Smooth muscle cell (in vitro differentiated cells): ENCODE measurements at regions not wholly inside any gene's neighbourhood (a gene's known extent, or its start where the extent isn't known, plus 50 kb on each side); places are given as distances from the start of the nearest gene placed in this dataset.

Source experiments
- DNase-seq: peaks from one replicate; lab custom pipeline; 2025; ENCODE audit not compliant: unreplicated experiment; lab: John Stamatoyannopoulos, UW
- H2AFZ ChIP-seq: fragments of 200-600 bp; sonication (generic); 2 replicates; pipeline ENCODE4 v1.6.0; 2016; ENCODE audit warnings: antibody characterized with exemption, low read depth, mild to moderate bottlenecking
- H3F3A ChIP-seq: fragments of 200-600 bp; sonication (generic); 2 replicates; pipeline ENCODE4 v1.6.0; 2017; ENCODE audit warnings: antibody characterized with exemption, low read depth
- H3K27ac ChIP-seq: fragments of 200-600 bp; sonication (generic); 2 replicates; pipeline ENCODE4 v1.5.1; 2016; ENCODE audit warnings: low read depth, mild to moderate bottlenecking
- H3K27me3 ChIP-seq: fragments of 200-600 bp; sonication (generic); 2 replicates; pipeline ENCODE4 v1.6.1; 2016; ENCODE audit warnings: low read depth, mild to moderate bottlenecking
- H3K36me3 ChIP-seq: fragments of 200-600 bp; sonication (generic); 2 replicates; pipeline ENCODE4 v1.5.1; 2016; ENCODE audit warnings: low read depth
- H3K4me1 ChIP-seq: fragments of 200-600 bp; sonication (generic); 2 replicates; pipeline ENCODE4 v1.5.1; 2016; ENCODE audit warnings: low read depth
- H3K4me2 ChIP-seq: fragments of 200-600 bp; sonication (generic); 2 replicates; pipeline ENCODE4 v1.6.0; 2016; ENCODE audit warnings: mild to moderate bottlenecking
- H3K4me3 ChIP-seq: fragments of 200-600 bp; sonication (generic); 2 replicates; pipeline ENCODE4 v1.5.1; 2016; ENCODE audit warnings: mild to moderate bottlenecking
- H3K79me2 ChIP-seq: fragments of 200-600 bp; sonication (generic); 2 replicates; pipeline ENCODE4 v1.6.0; 2016; ENCODE audit warnings: low read depth, mild to moderate bottlenecking
- H3K9ac ChIP-seq: fragments of 200-600 bp; sonication (generic); 2 replicates; pipeline ENCODE4 v1.6.0; 2016; ENCODE audit warnings: low read depth
- H3K9me3 ChIP-seq: fragments of 200-600 bp; sonication (generic); replicated peaks from 2 replicates; pipeline ENCODE4 v1.5.1; 2016; ENCODE audit warnings: low read depth
- H4K20me1 ChIP-seq: fragments of 200-600 bp; sonication (generic); 2 replicates; pipeline ENCODE4 v1.6.0; 2016; ENCODE audit warnings: low read depth
- WGBS: methylation state at CpG from one replicate; pipeline ENCODE4 v1.1.7; 2016; ENCODE audit warnings: low lambda C conversion rate; 5-methylcytosine and 5-hydroxymethylcytosine counted together
- TF ChIP-seq, protein P1 (sequence below): fragments of 200-600 bp; sonication (generic); IDR thresholded peaks from 2 replicates; pipeline ENCODE4 v1.5.1; 2017; ENCODE audit warnings: borderline replicate concordance, mild to moderate bottlenecking, antibody characterized with exemption; ENCODE audit not compliant: insufficient read depth, poor library complexity, severe bottlenecking

DNA sequence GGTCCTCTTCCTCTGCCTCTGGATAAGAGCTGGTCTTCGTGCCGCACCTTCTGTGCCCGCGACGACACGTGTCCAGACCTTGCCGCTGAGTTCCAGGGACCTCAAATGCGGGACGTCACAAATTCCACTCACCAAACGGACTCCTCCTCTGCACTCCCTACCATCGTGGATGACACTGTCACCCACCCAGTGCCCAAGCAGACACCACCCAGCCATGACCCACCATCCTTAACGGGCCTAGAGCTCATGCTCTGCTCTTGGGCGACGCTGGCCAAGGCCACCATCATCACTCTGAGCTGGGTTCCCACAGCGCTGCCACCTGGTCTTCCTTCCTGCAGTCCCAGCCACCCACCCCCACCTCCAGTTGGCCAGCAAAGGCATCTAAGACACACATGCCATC lies 96.4 kb upstream of the RPL38 start:
- no peaks in the 10 kb centered on the region for H4K20me1 ChIP-seq
- H2AFZ ChIP-seq: no peak overlapping the region
- H3K36me3 ChIP-seq: no peaks in the 10 kb centered on the region
- no peak overlapping the region for H3K4me3 ChIP-seq
- H3F3A ChIP-seq: no peaks in the 10 kb centered on the region
- no peak overlapping the region for H3K27ac ChIP-seq
- H3K27me3 ChIP-seq: peaks cover 38% of the 10 kb centered on the region
- no peaks in the 10 kb centered on the region for H3K9me3 ChIP-seq
- no peak overlapping the region for H3K4me2 ChIP-seq
- H3K79me2 ChIP-seq: no peaks in the 10 kb centered on the region
- no peak overlapping the region for H3K9ac ChIP-seq
- 92% methylated on average over 15 of the region's 15 CpGs for whole genome bisulfite sequencing
- TF ChIP-seq, protein P1, sequence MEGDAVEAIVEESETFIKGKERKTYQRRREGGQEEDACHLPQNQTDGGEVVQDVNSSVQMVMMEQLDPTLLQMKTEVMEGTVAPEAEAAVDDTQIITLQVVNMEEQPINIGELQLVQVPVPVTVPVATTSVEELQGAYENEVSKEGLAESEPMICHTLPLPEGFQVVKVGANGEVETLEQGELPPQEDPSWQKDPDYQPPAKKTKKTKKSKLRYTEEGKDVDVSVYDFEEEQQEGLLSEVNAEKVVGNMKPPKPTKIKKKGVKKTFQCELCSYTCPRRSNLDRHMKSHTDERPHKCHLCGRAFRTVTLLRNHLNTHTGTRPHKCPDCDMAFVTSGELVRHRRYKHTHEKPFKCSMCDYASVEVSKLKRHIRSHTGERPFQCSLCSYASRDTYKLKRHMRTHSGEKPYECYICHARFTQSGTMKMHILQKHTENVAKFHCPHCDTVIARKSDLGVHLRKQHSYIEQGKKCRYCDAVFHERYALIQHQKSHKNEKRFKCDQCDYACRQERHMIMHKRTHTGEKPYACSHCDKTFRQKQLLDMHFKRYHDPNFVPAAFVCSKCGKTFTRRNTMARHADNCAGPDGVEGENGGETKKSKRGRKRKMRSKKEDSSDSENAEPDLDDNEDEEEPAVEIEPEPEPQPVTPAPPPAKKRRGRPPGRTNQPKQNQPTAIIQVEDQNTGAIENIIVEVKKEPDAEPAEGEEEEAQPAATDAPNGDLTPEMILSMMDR: no peak
- H3K4me1 ChIP-seq: peaks cover 4% of the 10 kb centered on the region
- DNase-seq: no peak

DNA sequence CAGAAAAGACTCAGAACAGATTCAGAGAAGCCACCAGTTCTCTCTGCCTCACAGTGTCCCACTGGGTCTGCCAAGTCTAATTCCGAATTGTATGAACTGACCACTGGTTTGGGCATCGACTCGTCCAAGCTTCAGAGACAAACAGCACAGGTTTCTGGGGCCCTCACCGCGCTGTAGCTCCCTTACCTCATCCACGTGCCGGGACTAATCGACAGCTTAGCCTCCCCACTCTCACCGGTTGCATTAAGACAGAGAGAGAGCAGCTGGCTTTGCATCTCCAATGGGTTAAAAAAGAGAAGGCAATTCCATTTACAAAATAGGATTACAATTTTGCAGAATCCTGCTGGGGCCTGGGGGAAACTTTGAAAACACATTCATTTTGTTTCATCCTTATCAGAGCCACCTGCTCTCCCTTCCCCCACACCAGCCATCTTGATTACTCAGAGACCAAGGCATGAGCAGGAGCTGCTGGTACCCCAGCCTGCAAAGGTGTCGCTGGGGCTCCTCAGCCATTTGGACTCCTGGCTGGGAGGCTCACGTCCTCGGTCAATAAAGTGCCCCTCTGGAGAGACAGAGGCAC lies 95.3 kb upstream of the RPL38 start:
- peaks cover 27% of the 10 kb centered on the region for H3K27me3 ChIP-seq
- H3K79me2 ChIP-seq: no peaks in the 10 kb centered on the region
- no peak overlapping the region for H3K27ac ChIP-seq
- no peaks in the 10 kb centered on the region for H3K36me3 ChIP-seq
- H4K20me1 ChIP-seq: no peaks in the 10 kb centered on the region
- 84% methylated on average over 12 of the region's 12 CpGs for WGBS
- no peaks in the 10 kb centered on the region for H3K9me3 ChIP-seq
- no peak overlapping the region for H2AFZ ChIP-seq
- H3K4me1 ChIP-seq: peaks cover 4% of the 10 kb centered on the region
- no peak overlapping the region for H3K9ac ChIP-seq
- no peaks in the 10 kb centered on the region for H3F3A ChIP-seq
- no peak overlapping the region for H3K4me3 ChIP-seq
- H3K4me2 ChIP-seq: no peak overlapping the region
- TF ChIP-seq, protein P1: no peak
- no peak for DNase-seq

DNA sequence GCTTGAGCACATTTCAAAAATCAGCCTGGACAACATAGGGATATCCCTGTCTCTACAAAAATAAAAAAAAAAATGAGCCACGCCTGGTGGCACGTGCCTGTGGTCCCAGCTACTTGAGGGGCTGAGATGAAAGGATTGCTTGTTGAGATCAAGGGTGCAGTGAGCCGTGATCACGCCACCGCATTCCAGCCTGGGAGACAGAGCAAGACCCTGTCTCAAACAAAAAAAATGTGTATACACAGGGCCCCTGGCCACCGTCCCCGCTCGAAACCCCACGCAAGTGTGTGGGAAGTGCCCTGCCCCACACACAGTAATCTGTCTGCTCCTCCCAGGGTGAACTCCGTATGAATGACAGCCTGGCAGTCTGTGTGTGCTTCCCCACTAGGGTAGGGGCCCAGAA lies 93.0 kb upstream of the RPL38 start:
- Histone ChIP-seq H2AFZ (no peak overlapping the region), H3K27me3 (peaks cover 19% of the 10 kb centered on the region), H3K4me1 (peaks cover 4% of the 10 kb centered on the region), H4K20me1 (no peaks in the 10 kb centered on the region), H3K4me2 (no peak overlapping the region), H3K4me3 (no peak overlapping the region), H3F3A (no peaks in the 10 kb centered on the region), H3K27ac (no peak overlapping the region), H3K9me3 (no peaks in the 10 kb centered on the region), H3K36me3 (no peaks in the 10 kb centered on the region), H3K79me2 (no peaks in the 10 kb centered on the region), H3K9ac (no peak overlapping the region)
- DNase-seq: no peak
- 76% methylated on average over 10 of the region's 10 CpGs for WGBS
- TF ChIP-seq, protein P1: no peak

DNA sequence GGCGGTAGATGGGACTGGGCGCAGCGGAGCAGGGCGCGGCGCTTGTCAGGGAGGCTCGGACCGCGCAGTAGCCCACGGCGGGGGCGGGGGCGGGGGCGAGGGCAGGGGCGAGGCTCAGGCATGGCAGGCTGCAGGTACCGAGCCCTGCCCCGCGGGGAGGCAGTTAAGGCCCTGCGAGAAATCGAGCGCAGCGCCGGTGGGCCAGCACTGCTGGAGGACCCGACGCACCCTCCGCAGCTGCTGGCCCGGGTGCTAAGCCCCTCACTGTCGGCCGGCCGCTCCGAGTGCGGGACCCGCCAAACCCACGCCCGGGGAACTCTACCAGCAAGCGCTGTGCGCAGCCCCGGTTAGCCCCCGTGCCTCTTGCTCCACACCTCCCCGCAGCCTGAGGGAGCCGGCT lies 90.2 kb upstream of the RPL38 start:
- Histone ChIP-seq H3K4me1 (peaks cover 8% of the 10 kb centered on the region), H3K27ac (no peak overlapping the region), H4K20me1 (no peaks in the 10 kb centered on the region), H3K36me3 (no peaks in the 10 kb centered on the region), H3K9ac (no peak overlapping the region), H3K27me3 (peaks cover 10% of the 10 kb centered on the region), H2AFZ (no peak overlapping the region), H3K4me2 (no peak overlapping the region), H3K4me3 (no peak overlapping the region), H3F3A (no peaks in the 10 kb centered on the region), H3K9me3 (no peaks in the 10 kb centered on the region), H3K79me2 (no peaks in the 10 kb centered on the region)
- no peak for DNase-seq
- TF ChIP-seq, protein P1: no peak
- 98% methylated on average over 17 of the region's 41 CpGs for WGBS
